ENCODE measurements at regions not wholly inside any gene's neighbourhood (a gene's known extent, or its start where the extent isn't known, plus 50 kb on each side); places are given as distances from the start of the nearest gene placed in this dataset.

- ChIA-PET POLR2A (no interaction called here), CTCF (no interaction called here)
- Mint-ChIP-seq H3K4me1 (ENCODE audit: insufficient read depth, unreplicated experiment) (no peaks in the 10 kb centered on the region), H3K27ac (ENCODE audit: low read depth, unreplicated experiment) (no peak overlapping the region), H3K36me3 (ENCODE audit: insufficient read depth, unreplicated experiment) (peaks cover 5% of the 10 kb centered on the region), H3K9me3 (ENCODE audit: unreplicated experiment) (no peaks in the 10 kb centered on the region), H3K27me3 (ENCODE audit: insufficient read depth, unreplicated experiment) (peaks cover 62% of the 10 kb centered on the region), H3K4me3 (ENCODE audit: unreplicated experiment) (no peak overlapping the region)
- no peak for TF ChIP-seq CTCF (IDR thresholded peaks at IDR 0.05; ENCODE audit: unreplicated experiment)
- no peak for DNase-seq (ENCODE audit: unreplicated experiment)
- BruUV-seq (replicated peaks): no TSS peak
- intact Hi-C loops (cut with micrococcal nuclease): no loop called here
Observed at GRCh38 chr2:104004821-104005220, 849.1 kb upstream of the POU3F3 start.

GRCh38 chr2:104016801-104017200, 837.1 kb upstream of the POU3F3 start:
- Mint-ChIP-seq H3K27ac (ENCODE audit: low read depth, unreplicated experiment) (no peak overlapping the region), H3K4me1 (ENCODE audit: insufficient read depth, unreplicated experiment) (no peaks in the 10 kb centered on the region), H3K36me3 (ENCODE audit: insufficient read depth, unreplicated experiment) (no peaks in the 10 kb centered on the region), H3K27me3 (ENCODE audit: insufficient read depth, unreplicated experiment) (peaks cover 77% of the 10 kb centered on the region), H3K4me3 (ENCODE audit: unreplicated experiment) (no peak overlapping the region), H3K9me3 (ENCODE audit: unreplicated experiment) (peaks cover 7% of the 10 kb centered on the region)
- no peak for TF ChIP-seq CTCF (IDR thresholded peaks at IDR 0.05; ENCODE audit: unreplicated experiment)
- intact Hi-C loops (cut with micrococcal nuclease): loop anchor here (1.0 kb wide), 1 partner anchor 10 kb away; no protein-coding TSS in a partner anchor
- DNase-seq (ENCODE audit: unreplicated experiment): no peak
- ChIA-PET POLR2A (no interaction called here), CTCF (no interaction called here)
- no TSS peak for BruUV-seq (replicated peaks)

- no peaks in the 10 kb centered on the region for H3K4me1 Mint-ChIP-seq (ENCODE audit: insufficient read depth, unreplicated experiment)
- H3K9me3 Mint-ChIP-seq (ENCODE audit: unreplicated experiment): no peaks in the 10 kb centered on the region
- H3K27me3 Mint-ChIP-seq (ENCODE audit: insufficient read depth, unreplicated experiment): peaks cover 90% of the 10 kb centered on the region
- CTCF ChIA-PET: interaction anchor here (1.1 kb wide), 1 partner anchor 1182 kb away, joined by 3 read pairs; no protein-coding TSS in a partner anchor
- no peak overlapping the region for H3K27ac Mint-ChIP-seq (ENCODE audit: low read depth, unreplicated experiment)
- no TSS peak for BruUV-seq (replicated peaks)
- DNase-seq (ENCODE audit: unreplicated experiment): no peak
- POLR2A ChIA-PET: no interaction called here
- H3K4me3 Mint-ChIP-seq (ENCODE audit: unreplicated experiment): no peak overlapping the region
- TF ChIP-seq CTCF (IDR thresholded peaks at IDR 0.05; ENCODE audit: unreplicated experiment): no peak
- intact Hi-C loops (cut with micrococcal nuclease): no loop called here
- H3K36me3 Mint-ChIP-seq (ENCODE audit: insufficient read depth, unreplicated experiment): no peaks in the 10 kb centered on the region
Observed at GRCh38 chr2:104023306-104023705, 830.6 kb upstream of the POU3F3 start.

- H3K4me1 Mint-ChIP-seq (ENCODE audit: insufficient read depth, unreplicated experiment): no peaks in the 10 kb centered on the region
- H3K27ac Mint-ChIP-seq (ENCODE audit: low read depth, unreplicated experiment): no peak overlapping the region
- ChIA-PET POLR2A (no interaction called here), CTCF (interaction anchor here (1.1 kb wide), 1 partner anchor 1182 kb away, joined by 3 read pairs; no protein-coding TSS in a partner anchor)
- no TSS peak for BruUV-seq (replicated peaks)
- no peaks in the 10 kb centered on the region for H3K36me3 Mint-ChIP-seq (ENCODE audit: insufficient read depth, unreplicated experiment)
- no peak for DNase-seq (ENCODE audit: unreplicated experiment)
- H3K9me3 Mint-ChIP-seq (ENCODE audit: unreplicated experiment): no peaks in the 10 kb centered on the region
- intact Hi-C loops (cut with micrococcal nuclease): no loop called here
- H3K4me3 Mint-ChIP-seq (ENCODE audit: unreplicated experiment): no peak overlapping the region
- H3K27me3 Mint-ChIP-seq (ENCODE audit: insufficient read depth, unreplicated experiment): peaks cover 90% of the 10 kb centered on the region
- no peak for TF ChIP-seq CTCF (IDR thresholded peaks at IDR 0.05; ENCODE audit: unreplicated experiment)
Observed at GRCh38 chr2:104023765-104024164, 830.1 kb upstream of the POU3F3 start.
